Smooth muscle cell (in vitro differentiated cells): ENCODE measurements at regions not wholly inside any gene's neighbourhood (a gene's known extent, or its start where the extent isn't known, plus 50 kb on each side); places are given as distances from the start of the nearest gene placed in this dataset. TPM values are rescaled to one million over a fixed set of nuclear protein-coding genes. Genes with fewer than 3 reads are reported as not detected.
"Not testable (repeated sequence)": the region's sequence is repeated elsewhere in the genome, so short reads cannot be mapped to it uniquely, and the experiment has no call there.

Experiments used
- DNase-seq: peaks from one replicate; lab custom pipeline; 2025; ENCODE audit not compliant: unreplicated experiment; lab: John Stamatoyannopoulos, UW
- H2AFZ ChIP-seq: fragments of 200-600 bp; sonication (generic); 2 replicates; pipeline ENCODE4 v1.6.0; 2016; ENCODE audit warnings: antibody characterized with exemption, low read depth, mild to moderate bottlenecking
- H3F3A ChIP-seq: fragments of 200-600 bp; sonication (generic); 2 replicates; pipeline ENCODE4 v1.6.0; 2017; ENCODE audit warnings: antibody characterized with exemption, low read depth
- H3K27ac ChIP-seq: fragments of 200-600 bp; sonication (generic); 2 replicates; pipeline ENCODE4 v1.5.1; 2016; ENCODE audit warnings: low read depth, mild to moderate bottlenecking
- H3K27me3 ChIP-seq: fragments of 200-600 bp; sonication (generic); 2 replicates; pipeline ENCODE4 v1.6.1; 2016; ENCODE audit warnings: low read depth, mild to moderate bottlenecking
- H3K36me3 ChIP-seq: fragments of 200-600 bp; sonication (generic); 2 replicates; pipeline ENCODE4 v1.5.1; 2016; ENCODE audit warnings: low read depth
- H3K4me1 ChIP-seq: fragments of 200-600 bp; sonication (generic); 2 replicates; pipeline ENCODE4 v1.5.1; 2016; ENCODE audit warnings: low read depth
- H3K4me2 ChIP-seq: fragments of 200-600 bp; sonication (generic); 2 replicates; pipeline ENCODE4 v1.6.0; 2016; ENCODE audit warnings: mild to moderate bottlenecking
- H3K4me3 ChIP-seq: fragments of 200-600 bp; sonication (generic); 2 replicates; pipeline ENCODE4 v1.5.1; 2016; ENCODE audit warnings: mild to moderate bottlenecking
- H3K79me2 ChIP-seq: fragments of 200-600 bp; sonication (generic); 2 replicates; pipeline ENCODE4 v1.6.0; 2016; ENCODE audit warnings: low read depth, mild to moderate bottlenecking
- H3K9ac ChIP-seq: fragments of 200-600 bp; sonication (generic); 2 replicates; pipeline ENCODE4 v1.6.0; 2016; ENCODE audit warnings: low read depth
- H3K9me3 ChIP-seq: fragments of 200-600 bp; sonication (generic); replicated peaks from 2 replicates; pipeline ENCODE4 v1.5.1; 2016; ENCODE audit warnings: low read depth
- H4K20me1 ChIP-seq: fragments of 200-600 bp; sonication (generic); 2 replicates; pipeline ENCODE4 v1.6.0; 2016; ENCODE audit warnings: low read depth
- CTCF ChIP-seq: fragments of 200-600 bp; sonication (generic); IDR thresholded peaks from 2 replicates; pipeline ENCODE4 v1.5.1; 2017; ENCODE audit warnings: borderline replicate concordance, mild to moderate bottlenecking, antibody characterized with exemption; ENCODE audit not compliant: insufficient read depth, poor library complexity, severe bottlenecking
- WGBS: methylation state at CpG from one replicate; pipeline ENCODE4 v1.1.7; 2016; ENCODE audit warnings: low lambda C conversion rate; 5-methylcytosine and 5-hydroxymethylcytosine counted together
- small RNA-seq: library from RNA; depleted of rRNA; stranded (forward); fragments of <200 nt; gene quantifications from one replicate; pipeline ENCODE3, GENCODE V24; 2014

DNA sequence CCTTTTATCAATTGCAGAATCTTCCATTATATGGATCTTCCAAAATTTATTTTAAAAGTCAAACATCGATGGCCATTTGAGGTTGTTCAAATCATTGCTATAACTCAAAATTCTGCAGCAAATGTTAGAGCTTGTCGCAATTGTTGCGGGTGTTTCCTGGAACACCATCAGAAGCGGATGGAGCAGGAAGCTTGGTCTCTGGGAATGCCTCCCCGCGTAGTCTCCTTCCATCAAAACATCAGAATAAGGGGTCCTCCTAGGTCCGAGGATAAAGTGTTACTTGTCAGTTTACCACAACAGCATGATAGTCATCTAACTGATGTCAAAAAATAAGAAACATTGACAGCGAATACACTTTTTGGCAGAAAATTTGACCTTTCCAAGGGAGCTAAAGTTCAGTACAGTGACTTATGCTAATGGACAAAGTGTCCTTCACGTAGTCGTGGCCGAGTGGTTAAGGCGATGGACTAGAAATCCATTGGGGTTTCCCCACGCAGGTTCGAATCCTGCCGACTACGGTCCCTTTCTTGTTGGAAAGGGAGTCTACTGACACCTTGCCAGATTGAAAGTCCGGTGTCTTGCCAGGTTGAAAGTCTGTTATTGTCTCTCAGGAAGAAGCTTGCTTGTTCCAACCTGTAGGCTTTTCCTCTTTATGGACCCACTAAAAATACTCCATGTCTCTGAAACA lies 59.0 kb upstream of the ZNF184 start:
- H3K27me3 ChIP-seq = no peaks in the 10 kb centered on the region
- H2AFZ ChIP-seq = no peak overlapping the region
- no peaks in the 10 kb centered on the region for H3K9me3 ChIP-seq
- DNase-seq = no peak
- 89% methylated on average over 17 of the region's 17 CpGs for WGBS
- no peak for TF ChIP-seq CTCF
- no peak overlapping the region for H3K9ac ChIP-seq
- no peaks in the 10 kb centered on the region for H3K79me2 ChIP-seq
- H3K36me3 ChIP-seq = no peaks in the 10 kb centered on the region
- H3K4me2 ChIP-seq = no peak overlapping the region
- no peak overlapping the region for H3K27ac ChIP-seq
- H3F3A ChIP-seq = no peaks in the 10 kb centered on the region
- no peak overlapping the region for H3K4me3 ChIP-seq
- no peaks in the 10 kb centered on the region for H4K20me1 ChIP-seq
- no peaks in the 10 kb centered on the region for H3K4me1 ChIP-seq

- not testable (repeated sequence) for H3K9ac ChIP-seq, H3K36me3 ChIP-seq
- WGBS = 97% methylated on average over 23 of the region's 24 CpGs
Observed at GRCh38 chr6:27529796-27530195, 56.9 kb upstream of the ZNF184 start.

GRCh38 chr6:27528714-27529113 lies 55.8 kb upstream of the ZNF184 start:
- no peak for TF ChIP-seq CTCF
- Histone ChIP-seq H3K27me3 (no peaks in the 10 kb centered on the region), H4K20me1 (no peaks in the 10 kb centered on the region), H3K9me3 (no peaks in the 10 kb centered on the region), H3K9ac (no peak overlapping the region), H2AFZ (no peak overlapping the region), H3K36me3 (no peaks in the 10 kb centered on the region), H3K27ac (no peak overlapping the region), H3F3A (no peaks in the 10 kb centered on the region), H3K79me2 (no peaks in the 10 kb centered on the region), H3K4me2 (no peak overlapping the region), H3K4me3 (no peak overlapping the region), H3K4me1 (no peaks in the 10 kb centered on the region)
- DNase-seq = no peak

More at GRCh38 chr6:27529796-27530195, 56.9 kb upstream of the ZNF184 start:
- DNase-seq, H4K20me1 ChIP-seq, H3K4me2 ChIP-seq, H3K4me3 ChIP-seq, H3F3A ChIP-seq, H3K79me2 ChIP-seq, H3K27me3 ChIP-seq, H2AFZ ChIP-seq, H3K9me3 ChIP-seq, H3K4me1 ChIP-seq, H3K27ac ChIP-seq: not testable (repeated sequence)

Small RNAs in the stretch of these regions (small RNA-seq; reads per million reads assigned to genes)
- not detected for gene AL031229.1
- gene HIST1H4PS1 = not detected
- not detected for gene RNU6-471P
